GM21786 (cell line): ENCODE measurements at regions not wholly inside any gene's neighbourhood (a gene's known extent, or its start where the extent isn't known, plus 50 kb on each side); places are given as distances from the start of the nearest gene placed in this dataset.

Experiments used
- ATAC-seq: cut with Tn5 transposase; IDR thresholded peaks from one replicate; pipeline ENCODE4 v1.9.1; 2021; ENCODE audit not compliant: unreplicated experiment

- ATAC-seq, result no peak
These were observed 100.5 kb downstream of the AASDH start for GRCh38 chr4:56286763-56287162.

GRCh38 chr4:56283375-56283774, 103.9 kb downstream of the AASDH start:
- no peak for ATAC-seq

GRCh38 chr4:56282004-56282403, 105.3 kb downstream of the AASDH start:
- no peak for ATAC-seq

- ATAC-seq, result no peak
These were observed 110.7 kb downstream of the AASDH start for GRCh38 chr4:56276547-56276946.

GRCh38 chr4:56273391-56273790, 113.9 kb downstream of the AASDH start:
- no peak for ATAC-seq

- no peak for ATAC-seq
These were observed 114.4 kb downstream of the AASDH start for GRCh38 chr4:56272927-56273326.

- no peak for ATAC-seq
These were observed 115.3 kb downstream of the AASDH start for GRCh38 chr4:56272003-56272402.

- ATAC-seq, result no peak
These were observed 116.2 kb downstream of the AASDH start for GRCh38 chr4:56271131-56271530.

- no peak for ATAC-seq
These were observed 119.7 kb downstream of the AASDH start for GRCh38 chr4:56267558-56267957.

GRCh38 chr4:56264873-56265272, 122.4 kb downstream of the AASDH start:
- no peak for ATAC-seq

- no peak for ATAC-seq
These were observed 126.3 kb downstream of the AASDH start for GRCh38 chr4:56261027-56261426.

- no peak for ATAC-seq
These were observed 127.0 kb downstream of the AASDH start for GRCh38 chr4:56260320-56260719.

- no peak for ATAC-seq
These were observed 127.6 kb downstream of the AASDH start for GRCh38 chr4:56259655-56260054.

GRCh38 chr4:56255820-56256219, 131.5 kb downstream of the AASDH start:
- ATAC-seq, result no peak

- ATAC-seq, result no peak
These were observed 133.5 kb downstream of the AASDH start for GRCh38 chr4:56253666-56254305.

GRCh38 chr4:56252561-56253152, 134.6 kb downstream of the AASDH start:
- no peak for ATAC-seq

- ATAC-seq, result no peak
These were observed 135.7 kb downstream of the AASDH start for GRCh38 chr4:56251556-56251955.

- no peak for ATAC-seq
These were observed 136.5 kb downstream of the AASDH start for GRCh38 chr4:56250776-56251175.

- no peak for ATAC-seq
These were observed 139.6 kb downstream of the AASDH start for GRCh38 chr4:56247646-56248045.

- ATAC-seq, result no peak
These were observed 141.1 kb downstream of the AASDH start for GRCh38 chr4:56246233-56246610.

GRCh38 chr4:56245547-56246232, 141.6 kb downstream of the AASDH start:
- no peak for ATAC-seq

- no peak for ATAC-seq
These were observed 142.6 kb downstream of the AASDH start for GRCh38 chr4:56244681-56245080.
